Middle frontal gyrus (tissue), 1 donor: ENCODE measurements at regions not wholly inside any gene's neighbourhood (a gene's known extent, or its start where the extent isn't known, plus 50 kb on each side); places are given as distances from the start of the nearest gene placed in this dataset.
A peak's percentile ranks its signal among the peaks of the same experiment; 100 is the strongest.

Source experiments
- DNase-seq: peaks from one replicate; pipeline ENCODE4 v3.0.0-alpha.2; 2015; ENCODE audit warnings: low spot score; ENCODE audit errors: extremely low spot score

DNA sequence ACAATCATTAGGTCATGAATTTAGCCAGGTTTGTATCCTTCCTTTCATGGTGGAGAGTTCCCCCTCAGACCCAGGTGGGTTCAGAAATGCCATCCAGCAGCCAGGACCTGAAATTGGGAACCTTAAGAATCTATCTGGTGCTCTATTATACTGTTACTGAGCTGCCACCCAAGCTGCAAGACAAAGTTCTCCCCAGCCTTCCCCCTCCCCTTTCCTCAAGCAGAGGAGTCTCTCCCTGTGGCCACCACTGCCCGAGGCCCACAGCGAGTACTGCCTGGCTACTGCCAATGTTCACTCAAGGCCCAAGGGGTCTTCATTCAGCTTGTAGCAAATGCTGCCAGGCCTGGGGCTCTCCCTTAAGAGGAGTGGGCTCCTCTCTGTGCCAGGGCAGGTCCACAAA is 133.8 kb downstream of the TMEM38B start:
- no peak for DNase-seq

DNA sequence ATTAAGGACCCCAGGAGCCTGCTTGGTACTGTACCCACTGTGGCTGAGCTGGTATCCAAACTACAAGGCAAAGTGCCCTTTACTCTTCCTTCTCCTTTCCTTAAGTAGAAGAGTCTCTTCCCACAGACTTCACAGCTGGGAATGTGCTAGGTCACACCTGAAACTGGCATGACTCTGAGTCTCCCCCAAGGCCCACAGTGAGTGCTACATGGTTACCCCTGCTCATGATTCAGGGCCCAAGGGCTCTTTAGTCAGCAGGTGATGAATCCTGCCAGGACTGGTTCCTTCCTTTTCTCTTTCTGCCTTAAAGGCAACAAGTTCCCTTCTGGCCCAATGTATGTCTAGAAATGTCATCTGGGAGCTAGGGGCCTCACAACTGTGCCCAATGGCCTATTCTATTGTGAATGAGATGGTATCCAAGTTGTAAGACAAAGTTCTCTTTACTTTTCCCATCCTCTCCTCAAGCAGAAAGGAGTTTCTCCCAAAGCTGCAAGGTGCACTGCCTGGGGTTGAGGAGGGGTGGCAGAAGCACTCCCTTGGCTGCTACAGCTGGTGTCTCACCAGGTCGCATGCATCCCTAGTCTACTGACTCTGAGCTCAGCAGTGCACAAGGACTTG is 134.4 kb downstream of the TMEM38B start:
- DNase-seq: no peak

DNA sequence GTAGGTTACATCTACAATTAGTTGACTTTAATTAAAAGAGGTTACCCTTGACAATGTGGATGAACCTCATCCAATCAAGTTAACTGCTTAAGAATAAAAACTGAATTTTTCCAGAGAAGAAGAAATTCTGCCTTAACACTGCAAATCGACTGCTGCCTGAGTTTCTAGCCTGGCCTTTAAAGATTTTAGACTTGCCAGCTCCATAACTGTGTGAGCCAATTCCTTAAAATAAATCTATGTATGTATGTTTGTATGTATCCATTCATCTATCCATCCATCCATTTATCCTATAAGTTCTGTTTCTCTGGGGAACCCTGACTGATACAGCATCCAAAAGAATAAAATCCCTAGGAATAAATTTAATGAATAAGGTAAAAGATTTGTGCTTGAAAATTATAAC is 136.1 kb downstream of the TMEM38B start:
- DNase-seq: no peak

DNA sequence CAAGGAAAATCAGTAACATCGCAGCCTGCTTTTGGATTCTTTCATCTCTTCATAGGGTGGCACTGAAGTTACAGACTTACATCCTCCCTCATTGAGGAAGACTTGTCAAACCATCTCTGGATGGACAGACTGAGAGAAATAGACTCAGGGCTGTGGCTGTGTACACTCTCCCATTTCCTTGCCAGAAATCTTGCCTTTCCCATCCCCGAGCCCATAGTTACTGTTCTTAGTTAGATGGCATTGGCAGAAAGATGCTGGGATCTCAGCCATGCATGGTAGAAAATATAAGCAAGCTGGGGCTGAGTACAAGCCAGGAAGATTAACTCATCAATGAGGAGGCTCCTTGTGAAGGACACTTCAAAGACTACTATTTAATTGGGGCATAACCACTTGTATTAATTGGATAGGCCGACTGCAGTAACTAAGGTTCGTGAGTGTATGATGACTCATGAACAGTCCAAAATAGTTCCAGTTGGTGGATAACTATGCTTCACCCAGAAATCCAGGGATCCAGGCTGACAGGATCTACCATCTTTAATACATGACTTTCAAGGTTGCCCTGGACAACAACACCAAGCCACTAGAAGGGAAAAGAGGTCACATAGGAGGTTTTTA is 137.9 kb downstream of the TMEM38B start:
- DNase-seq: no peak

DNA sequence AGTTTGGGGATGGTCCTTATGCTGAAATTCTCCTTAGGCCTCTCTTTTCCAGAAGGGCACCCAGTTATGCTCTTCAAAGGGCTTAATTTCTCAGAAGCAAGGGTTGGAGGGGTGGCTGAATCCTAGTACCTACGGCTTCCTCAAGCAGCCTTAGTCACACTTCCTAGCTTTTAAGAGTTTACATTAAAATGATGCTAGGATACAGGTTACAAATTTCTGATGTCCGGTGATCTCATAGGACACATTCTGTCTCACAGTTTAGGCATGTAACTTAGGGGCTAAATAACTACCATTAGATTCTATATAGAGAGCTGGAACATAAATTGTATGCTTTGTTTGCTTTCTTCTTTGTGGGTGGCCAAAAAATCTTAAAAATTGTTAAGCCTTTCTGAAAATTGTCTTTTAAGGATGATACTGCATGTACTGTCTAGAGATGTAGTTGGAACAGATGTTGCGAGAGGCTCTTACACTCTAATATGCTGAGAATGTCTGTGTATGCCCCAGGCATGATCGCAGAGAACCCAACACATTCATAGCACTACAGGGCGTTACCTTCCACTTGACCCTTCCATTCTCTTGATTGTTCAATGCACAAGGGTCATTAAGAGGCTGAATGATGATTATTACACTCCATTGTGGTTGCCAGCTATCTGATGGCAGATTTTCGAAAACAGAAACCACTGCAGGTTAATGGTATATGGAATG is 139.1 kb downstream of the TMEM38B start:
- no peak for DNase-seq

DNA sequence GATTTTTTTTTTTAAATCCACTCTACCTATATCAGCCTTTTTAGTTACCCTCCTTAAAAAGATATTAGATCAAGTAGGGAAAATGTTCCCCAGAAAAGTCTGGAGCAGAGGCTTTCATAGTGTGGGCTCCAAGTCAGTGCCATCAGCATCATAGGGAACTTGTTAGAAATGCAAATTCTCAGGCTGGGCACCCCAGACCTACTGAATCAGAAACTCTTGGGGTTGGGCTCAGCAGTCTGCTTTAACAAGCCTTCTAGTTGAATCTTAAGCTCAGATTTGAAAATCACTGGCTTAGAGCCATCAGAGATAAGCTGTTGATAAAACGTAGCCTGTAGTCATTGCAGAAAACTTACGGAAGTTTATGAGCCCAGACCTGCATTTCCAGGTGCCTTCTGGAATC is 140.1 kb downstream of the TMEM38B start:
- no peak for DNase-seq

DNA sequence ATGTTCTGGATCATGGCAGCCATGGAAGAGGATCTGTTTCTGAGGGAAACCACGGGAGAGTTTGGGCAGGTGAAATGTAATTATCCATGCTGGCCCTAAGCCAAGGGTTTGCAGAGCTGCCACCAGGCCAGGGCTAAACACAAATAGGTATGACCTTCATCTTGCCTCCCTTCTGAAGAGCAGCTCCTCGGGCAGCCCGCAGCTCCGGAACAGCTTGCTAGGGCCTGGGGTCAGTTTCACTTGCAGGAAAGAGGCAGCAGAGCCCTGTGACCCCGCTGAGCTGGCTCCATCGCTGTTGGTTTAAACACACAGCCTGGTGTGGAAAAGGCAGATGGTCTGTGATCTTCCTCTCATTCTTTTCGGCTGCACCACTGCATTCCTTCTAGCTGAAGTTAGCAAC is 141.4 kb downstream of the TMEM38B start:
- no peak for DNase-seq

DNA sequence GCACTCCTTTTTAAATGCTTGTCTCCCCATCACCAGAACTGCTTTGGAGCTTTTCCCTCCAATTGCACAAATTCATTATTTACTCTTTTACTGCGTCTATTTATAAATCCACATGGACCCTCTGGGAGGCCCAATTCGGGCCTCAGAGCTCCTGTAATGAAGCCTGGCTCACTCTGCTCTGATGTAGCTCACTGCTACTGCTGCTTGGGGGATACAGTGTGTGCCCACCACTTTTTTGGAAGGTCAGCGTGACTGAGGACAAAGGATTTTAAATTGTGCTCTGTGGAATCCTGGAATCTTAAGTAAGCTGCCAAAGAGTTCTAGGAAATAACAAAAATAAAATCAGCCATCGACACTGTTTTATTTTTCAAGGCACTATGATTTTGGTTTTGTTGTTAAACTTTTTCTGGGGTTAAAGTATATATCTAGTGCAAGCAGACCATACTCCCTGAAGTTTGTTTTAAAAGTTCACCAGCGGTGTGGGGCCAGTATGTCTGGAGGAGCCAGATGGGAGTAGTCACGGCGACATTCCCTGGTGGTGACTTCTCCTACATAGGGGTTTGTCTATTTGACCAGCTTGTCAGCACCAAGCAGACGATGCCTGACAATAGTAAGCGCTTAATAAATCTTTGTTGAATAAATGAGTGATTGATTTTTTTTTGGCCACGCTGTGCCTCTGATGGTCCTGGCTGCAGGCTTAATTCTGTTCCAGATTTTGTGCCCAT is 142.8 kb downstream of the TMEM38B start:
- no peak for DNase-seq

DNA sequence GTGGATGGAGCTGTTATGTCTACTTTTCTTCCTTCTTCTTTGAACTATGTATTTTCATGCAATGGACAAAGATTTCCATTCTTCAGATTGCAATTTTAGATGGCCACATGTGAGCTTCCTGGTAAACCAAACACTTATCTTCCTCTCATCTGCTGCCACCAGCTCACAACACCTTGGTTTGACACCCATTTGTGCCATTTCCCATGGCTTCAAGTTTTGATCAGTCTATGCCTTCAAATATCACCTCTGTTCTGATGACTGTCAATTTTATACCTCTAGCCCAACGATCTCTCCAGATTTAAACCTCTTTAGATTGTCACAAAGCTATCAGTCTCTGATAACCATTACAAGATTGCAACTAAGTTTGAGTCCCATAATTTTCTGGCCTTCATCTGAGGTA is 147.2 kb downstream of the TMEM38B start:
- DNase-seq: no peak

DNA sequence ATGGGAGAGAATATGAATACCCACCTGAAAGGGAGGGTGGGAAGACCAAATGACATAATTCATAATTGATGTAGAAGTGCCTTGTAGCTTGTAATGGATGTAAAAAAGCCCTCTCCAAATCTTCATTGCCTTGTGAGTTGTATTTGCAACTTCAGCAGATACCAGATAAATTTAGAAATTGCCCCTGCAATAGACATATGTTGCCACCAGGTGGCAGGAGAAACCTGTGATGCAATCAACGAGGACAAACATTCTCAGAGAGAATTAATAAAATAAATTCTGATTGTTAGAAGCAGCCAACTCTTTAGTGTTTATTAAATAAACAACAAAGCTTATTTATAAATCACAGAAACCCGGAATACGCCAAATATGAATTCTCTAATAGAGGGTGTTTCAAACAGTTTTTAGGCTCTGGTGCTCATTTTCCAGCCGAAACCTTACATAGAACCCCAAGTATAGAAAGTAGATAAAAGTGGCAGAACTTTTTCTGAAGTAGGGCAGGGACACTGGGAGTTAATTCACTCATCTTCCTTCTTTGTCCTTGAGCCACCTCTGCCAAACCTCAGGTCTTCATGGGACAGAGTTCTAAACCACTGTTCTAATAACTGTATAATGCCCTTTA is 147.8 kb downstream of the TMEM38B start:
- DNase-seq: peak; percentile 13

DNA sequence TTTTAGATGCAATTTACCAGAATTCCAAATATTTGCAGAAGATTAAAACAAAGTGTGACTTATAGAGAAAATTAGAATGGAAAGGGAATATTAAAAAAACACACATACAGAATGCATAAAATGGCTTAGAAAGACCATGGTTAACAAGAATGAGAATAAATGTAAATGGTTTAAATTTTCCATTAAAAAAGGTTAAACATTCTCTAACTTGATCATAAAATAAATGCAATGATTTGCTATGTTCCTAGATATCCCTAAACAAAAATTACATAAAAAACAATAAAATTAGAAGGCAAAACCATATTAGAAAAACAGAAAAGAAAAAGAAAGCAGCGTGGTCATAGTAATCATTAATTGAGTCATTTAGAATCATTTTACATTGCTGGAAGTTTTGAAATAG is 152.5 kb downstream of the TMEM38B start:
- DNase-seq: no peak

DNA sequence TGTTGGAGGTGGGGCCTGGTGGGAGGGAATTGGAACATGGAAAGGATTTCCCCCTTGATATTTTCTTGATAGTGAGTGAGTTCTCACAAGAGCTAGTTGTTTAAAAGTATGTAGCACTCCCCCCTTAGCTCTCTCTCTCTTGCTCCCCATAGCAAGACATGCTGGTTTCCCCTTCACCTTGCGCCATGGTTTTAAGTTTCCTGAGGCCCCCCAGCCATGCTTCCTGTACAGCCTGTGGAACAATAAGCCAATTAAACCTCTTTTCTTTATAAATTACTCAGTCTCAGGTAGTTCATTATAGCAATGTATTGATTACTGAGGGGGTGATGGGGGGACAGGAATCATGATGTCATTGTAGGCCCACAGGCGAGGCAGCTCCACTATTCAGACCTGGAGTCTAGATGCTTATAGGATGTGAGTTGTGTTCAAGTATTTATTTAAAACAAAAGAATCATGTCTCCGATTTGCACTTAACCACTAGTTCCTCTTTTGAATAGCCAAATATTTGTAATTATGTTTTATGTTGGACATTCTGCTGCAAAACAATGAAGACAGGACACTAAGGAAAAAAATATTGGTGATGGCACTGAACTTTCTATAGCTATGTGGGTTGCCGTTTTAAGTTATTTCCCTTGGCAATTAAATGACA is 156.6 kb downstream of the TMEM38B start:
- no peak for DNase-seq

DNA sequence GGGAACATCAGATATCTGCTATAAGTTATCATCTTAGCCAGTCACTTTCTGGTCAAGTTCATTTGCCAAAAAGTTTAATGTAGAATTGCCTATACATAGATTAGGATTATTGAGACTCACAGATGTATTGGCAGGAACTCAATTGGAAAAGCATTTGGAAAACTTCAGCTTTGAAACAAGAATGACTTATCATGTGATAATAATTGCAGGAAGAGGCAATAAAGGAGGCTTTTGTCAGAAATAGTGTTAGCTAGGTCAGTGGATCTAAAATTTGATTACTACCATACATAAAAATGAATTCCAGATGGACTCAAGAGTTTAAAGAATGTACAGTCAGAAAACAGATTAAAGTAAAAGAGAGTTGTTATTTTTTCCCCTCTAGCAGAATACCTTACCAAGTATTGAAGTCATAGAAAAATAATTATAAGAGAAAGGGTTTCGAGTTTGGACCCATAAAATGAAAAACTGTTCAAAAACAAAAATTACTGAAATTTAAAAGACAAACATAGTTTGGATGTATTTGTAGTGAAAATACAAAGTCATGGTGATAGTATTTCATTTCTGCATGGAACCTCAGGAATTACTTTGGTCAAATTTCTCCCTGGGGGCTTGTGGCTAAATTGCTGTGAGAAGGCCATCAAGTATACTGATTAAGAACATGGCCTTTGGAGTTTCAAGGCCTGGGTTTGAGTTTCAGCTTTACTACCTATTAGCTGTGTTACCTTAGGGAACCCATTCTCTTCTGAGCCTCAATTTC is 159.9 kb downstream of the TMEM38B start:
- DNase-seq: no peak

DNA sequence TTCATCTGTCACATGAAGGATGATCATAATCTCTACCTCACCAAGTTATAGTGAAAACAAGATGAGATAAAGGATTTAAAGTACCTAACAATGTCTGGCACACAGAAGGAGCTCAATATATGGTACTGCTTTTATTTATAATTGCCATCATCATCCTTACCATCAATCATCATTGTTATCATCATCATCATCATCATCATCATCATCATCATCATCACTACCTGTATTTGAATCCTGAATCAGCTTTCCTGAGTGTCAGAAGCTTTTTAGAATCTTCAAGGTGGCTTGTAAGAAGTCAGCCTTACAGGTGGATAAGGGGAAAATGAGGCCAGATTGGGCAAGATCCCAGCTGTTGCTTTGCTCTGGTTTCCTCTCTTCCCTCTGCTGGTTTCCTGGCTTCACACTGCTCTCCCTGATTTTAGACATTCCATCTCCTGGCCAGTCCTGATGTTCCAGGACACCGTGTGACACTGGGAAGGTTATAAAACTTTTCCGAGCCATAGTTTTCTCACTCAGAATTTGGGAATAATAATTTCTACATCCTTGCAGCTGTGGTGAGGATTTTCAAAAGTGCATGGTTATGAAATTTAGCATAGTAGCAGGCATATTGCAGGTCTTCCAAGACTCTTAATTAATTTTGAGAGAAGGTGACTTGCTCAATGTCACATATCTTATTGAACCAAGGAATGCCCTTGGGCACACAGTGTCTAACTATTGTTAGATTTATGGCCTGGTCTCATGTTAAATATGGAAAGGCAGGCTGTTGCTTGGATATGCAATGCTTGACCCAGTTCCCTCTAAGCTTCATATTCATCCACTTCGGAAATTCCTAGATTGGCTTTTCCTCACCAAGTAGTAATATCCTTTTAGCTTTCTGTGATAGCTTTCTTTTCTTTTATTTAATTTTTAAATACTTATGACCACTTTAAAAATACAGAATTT is 160.7 kb downstream of the TMEM38B start:
- no peak for DNase-seq

DNA sequence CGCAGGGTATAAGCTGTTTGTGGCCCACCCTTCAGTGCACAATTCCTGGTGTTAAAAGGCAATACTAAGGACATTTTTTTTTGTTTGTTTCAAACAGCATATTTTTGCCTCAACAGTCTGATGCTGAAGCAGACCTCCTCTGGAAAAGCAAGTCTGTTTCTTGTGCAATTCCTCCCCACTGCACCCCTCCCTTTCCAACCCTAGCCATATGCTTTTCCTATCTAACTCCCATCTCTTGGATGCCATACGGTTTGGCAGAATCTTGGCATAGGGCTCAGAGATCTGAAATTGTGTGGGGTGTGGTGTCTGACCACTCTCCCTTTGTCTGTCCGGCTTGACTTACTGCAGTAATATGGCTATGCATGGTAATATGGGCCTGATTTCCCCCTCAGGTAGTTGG is 161.6 kb downstream of the TMEM38B start:
- no peak for DNase-seq

DNA sequence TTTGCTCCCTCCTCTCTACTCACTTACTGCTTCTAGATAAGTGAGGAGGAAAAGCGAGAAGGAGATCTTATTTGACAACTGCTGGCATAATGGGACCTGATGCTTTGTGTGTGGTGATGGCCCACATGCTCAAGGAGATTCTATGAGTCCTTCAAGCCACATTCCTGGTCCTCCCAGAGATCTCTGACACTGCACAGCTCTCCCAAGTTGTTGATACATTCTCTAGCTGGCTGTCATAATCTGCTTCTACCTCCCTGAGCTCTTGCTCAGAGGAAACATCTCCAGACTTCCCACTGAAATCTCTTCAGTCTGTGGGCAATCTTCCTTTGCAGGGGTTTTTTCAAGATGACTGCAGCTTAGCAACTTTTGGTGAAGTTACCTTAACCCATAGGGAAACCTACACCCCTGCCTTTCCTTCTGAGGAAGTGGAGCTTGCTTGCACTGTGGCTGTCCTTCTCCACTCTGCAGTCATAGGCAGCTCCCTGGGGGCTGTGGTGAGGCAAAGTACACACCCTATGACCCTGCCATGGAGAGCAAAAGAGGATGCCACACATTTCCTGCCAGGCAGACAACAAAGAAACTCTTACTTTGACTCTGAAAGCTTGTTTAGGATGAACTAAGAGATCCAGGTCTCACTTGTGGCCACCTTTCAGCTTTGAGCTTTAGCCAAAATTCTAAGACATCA is 163.8 kb downstream of the TMEM38B start:
- no peak for DNase-seq

DNA sequence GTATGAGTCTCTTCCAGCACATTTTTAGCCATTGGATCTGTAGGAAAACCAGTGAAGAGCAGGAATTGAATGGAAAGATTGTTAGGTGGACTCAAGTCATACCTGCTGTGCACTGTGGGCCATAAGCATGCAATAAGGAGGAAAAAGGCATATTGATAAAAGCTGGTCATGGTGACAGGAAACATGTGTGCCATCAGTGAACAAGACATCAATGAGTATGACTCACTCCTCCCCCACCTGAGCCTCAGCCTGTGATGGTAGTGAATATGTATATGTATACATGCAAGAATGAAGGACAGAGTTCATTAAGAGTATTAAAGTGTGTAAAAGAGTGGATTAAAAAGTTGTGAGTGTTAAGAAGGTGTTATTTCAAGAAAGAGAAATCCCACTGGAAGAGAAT is 164.5 kb downstream of the TMEM38B start:
- DNase-seq: no peak

DNA sequence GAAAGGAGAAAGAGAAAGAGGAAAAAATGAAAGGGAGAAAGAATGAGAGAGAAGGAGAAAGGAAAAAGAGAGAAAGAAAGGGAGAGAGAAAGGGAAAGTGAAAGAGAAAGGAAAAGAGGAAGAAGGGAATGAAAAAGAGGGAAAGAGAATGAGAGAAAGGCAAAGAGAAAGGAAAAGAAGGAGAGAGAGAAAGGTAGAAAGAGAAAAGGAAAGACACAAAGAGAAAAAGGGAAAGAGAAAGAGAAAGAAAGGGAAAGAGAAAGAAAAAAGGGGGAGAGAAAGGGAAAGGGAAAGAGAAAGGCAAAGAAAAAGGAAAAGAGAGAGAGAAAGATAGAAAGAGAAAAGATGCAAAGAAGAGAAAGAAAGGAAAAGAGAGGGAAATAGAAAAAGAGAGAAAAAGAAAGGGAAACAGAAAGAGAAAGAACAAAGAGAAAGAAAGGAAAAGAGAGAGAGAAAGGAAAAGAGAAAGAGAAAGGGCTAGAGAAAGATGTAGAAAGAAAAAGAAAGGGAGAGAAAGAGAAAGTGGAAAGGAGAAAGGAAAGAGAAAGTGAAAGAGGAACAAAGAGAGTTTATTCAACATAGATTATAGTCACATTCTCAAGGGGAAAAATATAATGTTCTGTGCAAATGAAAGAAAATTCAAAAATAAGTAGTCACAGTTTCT is 165.2 kb downstream of the TMEM38B start:
- DNase-seq: no peak
